Spleen (tissue), 7 donors: ENCODE measurements at regions not wholly inside any gene's neighbourhood (a gene's known extent, or its start where the extent isn't known, plus 50 kb on each side); places are given as distances from the start of the nearest gene placed in this dataset.

ENCODE experiments used
- CTCF ChIP-seq, 11 experiments: fragments of 200-600 bp in 7 of 11; fragments of 450-650 bp in 4 of 11; sonication (generic) in 4 of 11; IDR thresholded peaks in 8 of 11; conservative IDR thresholded peaks in 3 of 11; 1 replicate in 7 of 11; 2 replicates in 4 of 11; pipeline versions ENCODE4 v1.4.0 to v1.8.0; 2016 to 2021; ENCODE audit warnings: antibody characterized with exemption in 11 of 11, inconsistent platforms in 4 of 11, mild to moderate bottlenecking in 1 of 11
- POLR2A ChIP-seq, 3 donors: fragments of 450-650 bp; IDR thresholded peaks; one replicate each; pipeline ENCODE4 v1.5.1; 2017; ENCODE audit warnings: antibody characterized with exemption in 3 of 3, mild to moderate bottlenecking in 1 of 3
- POLR2AphosphoS5 ChIP-seq, 3 donors: sonication (generic); formaldehyde crosslinking; IDR thresholded peaks; one replicate each; pipeline ENCODE4 v1.5.1; 2017; ENCODE audit warnings: antibody characterized with exemption in 3 of 3
- donor health status: DM: no; HTN: no; CAD: no; lungs with moderate emphysema.
- donor health status: DM: no; HTN: no; CAD: no.
- donor health status: DM: no; HTN: no; CAD: no.

DNA sequence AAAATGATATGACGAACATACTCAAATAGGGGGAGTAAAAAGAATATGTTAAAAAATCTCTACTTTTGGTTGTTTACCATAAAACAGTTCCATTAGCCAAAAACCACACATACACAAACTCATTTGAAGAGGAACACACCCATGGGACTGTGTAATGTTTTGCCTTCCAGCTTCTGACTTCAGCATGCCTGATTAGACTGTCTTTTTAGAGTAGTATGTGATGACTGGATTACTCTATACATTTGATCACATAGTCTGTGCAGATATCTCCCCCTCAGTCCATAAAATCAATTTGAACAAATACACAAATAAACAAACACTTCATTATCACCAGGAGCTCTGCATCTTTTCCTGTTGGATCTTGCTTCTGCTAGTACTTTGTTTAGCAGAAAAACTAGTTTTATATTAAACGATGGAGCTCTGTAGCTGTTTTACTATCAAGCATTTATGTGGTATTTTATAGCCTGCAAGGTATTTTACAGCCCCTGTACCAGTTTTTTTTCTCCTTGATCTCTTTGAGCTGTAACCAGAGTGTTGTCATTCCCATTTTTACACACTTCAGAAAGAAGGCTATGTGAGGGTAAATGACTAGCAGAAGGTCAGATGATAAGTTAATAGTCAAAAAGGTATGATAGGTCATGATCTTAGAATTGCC lies 866.5 kb upstream of the MAP3K7 start:
- no peak for TF ChIP-seq CTCF (IDR thresholded peaks at IDR 0.05 in 8 of 11, conservative IDR thresholded peaks at IDR 0.05 in 3 of 11)
- TF ChIP-seq POLR2A (IDR thresholded peaks at IDR 0.05), result no peak
- TF ChIP-seq POLR2AphosphoS5 (IDR thresholded peaks at IDR 0.05), result no peak
